Heart right ventricle (tissue), 16 donors: ENCODE measurements at regions not wholly inside any gene's neighbourhood (a gene's known extent, or its start where the extent isn't known, plus 50 kb on each side); places are given as distances from the start of the nearest gene placed in this dataset.

ENCODE experiments used
- ATAC-seq, 8 donors: fragments of 200-7000 bp; cut with Tn5 transposase; one replicate each; pipeline ENCODE4 v1.9.1; 2020; ENCODE audit warnings: mild to moderate bottlenecking in 8 of 8, moderate library complexity in 8 of 8, moderate number of reproducible peaks in 1 of 8
- DNase-seq, 2 donors: peaks; one replicate each; pipeline ENCODE4 v3.0.0-alpha.2; 2020
- H3K27ac ChIP-seq, 10 donors: fragments of 200-600 bp; sonication (generic) in 2 of 10; one replicate each; pipeline versions ENCODE4 v1.5.0 to v1.8.0; 2020 to 2022; ENCODE audit warnings: mild to moderate bottlenecking in 3 of 10
- H3K27me3 ChIP-seq, 7 donors: fragments of 200-600 bp; one replicate each; pipeline ENCODE4 v1.8.0; 2021 to 2022; ENCODE audit warnings: mild to moderate bottlenecking in 2 of 7
- H3K36me3 ChIP-seq, 9 donors: fragments of 200-600 bp; sonication (generic) in 1 of 9; one replicate each; pipeline versions ENCODE4 v1.5.0 to v1.8.0; 2020 to 2022; ENCODE audit warnings: mild to moderate bottlenecking in 2 of 9
- H3K4me1 ChIP-seq, 9 donors: fragments of 200-600 bp; sonication (generic) in 1 of 9; one replicate each; pipeline versions ENCODE4 v1.5.0 to v1.8.0; 2020 to 2022; ENCODE audit warnings: mild to moderate bottlenecking in 4 of 9
- H3K4me3 ChIP-seq, 10 donors: fragments of 200-600 bp; sonication (generic) in 2 of 10; one replicate each; pipeline versions ENCODE4 v1.5.0 to v1.8.0; 2020 to 2022; ENCODE audit warnings: mild to moderate bottlenecking in 7 of 10, moderate library complexity in 2 of 10
- H3K9me3 ChIP-seq, 11 donors: fragments of 200-600 bp in 10 of 11; sonication (generic) in 2 of 11; one replicate each; pipeline versions ENCODE4 v1.5.0 to v1.8.0; 2013 to 2022; ENCODE audit warnings: mild to moderate bottlenecking in 2 of 11, control low read depth in 1 of 11, moderate library complexity in 1 of 11
- WGBS, 2 donors: extraction: QIAGEN DNeasy Blood & Tissue Kit; methylation state at CpG; one replicate each; pipeline ENCODE4 v1.1.7; 2013; ENCODE audit warnings: inconsistent platforms in 1 of 2; 5-methylcytosine and 5-hydroxymethylcytosine counted together
- intact Hi-C, 10 donors: fragments of 100-400 bp; cut with DNase I; formaldehyde crosslinking; loops; one replicate each; pipeline versions ENCODE4 v1.11.1 to v1.14.2; 2022
- TF ChIP-seq, protein P1 (sequence below), 9 donors: fragments of 200-600 bp; sonication (generic) in 2 of 9; IDR thresholded peaks; one replicate each; pipeline versions ENCODE4 v1.5.0 to v1.8.0; 2021 to 2022; ENCODE audit warnings: antibody characterized with exemption in 9 of 9, mild to moderate bottlenecking in 5 of 9, moderate library complexity in 1 of 9
- donor health status: Arrhythmogenic right ventricular cardiomyopathy.
- donor health status: ischemic (EF 13 %, LVEDD 7.1; RV severe dilation, severe dysfunction).
- donor health status: healthy with polysubstance abuse.
- donor health status: DM: no; HTN: yes; CAD: no.
- donor health status: DM: no; HTN: no; CAD: no.
- donor health status: ischemic (EF 25% LVEDD 6.9; RV normal size, moderate dysfunction).
- donor health status: ischemic (EF 25% LVEDD 5.7; RV mildly dilated, moderate dysfunction).
- donor health status: healthy.
- donor health status: DM: yes; HTN: yes; CAD: no.
- donor health status: Ischemic cardiomyopathy.
- donor health status: ischemic (EF 35%, LVEDD 5.7; RV mildly dilated, moderate dysfunction).
- donor health status: nonischemic (EF 11% LVEDD 7.7; RV severe dilation, severe dysfunction).
- donor health status: DM: yes; HTN: yes; CAD: no.
- donor health status: PGD.
- donor health status: ischemic (EF 29% LVEDD 5.4; RV normal size, mild dysfunction).
- donor health status: nonischemic (EF 23%, LVEDD 6.1; RV moderate dilation, normal function).

GRCh38 chr4:11194431-11194830 is 234.3 kb downstream of the HS3ST1 start:
- intact Hi-C loops = no loop called here
- TF ChIP-seq, protein P1, sequence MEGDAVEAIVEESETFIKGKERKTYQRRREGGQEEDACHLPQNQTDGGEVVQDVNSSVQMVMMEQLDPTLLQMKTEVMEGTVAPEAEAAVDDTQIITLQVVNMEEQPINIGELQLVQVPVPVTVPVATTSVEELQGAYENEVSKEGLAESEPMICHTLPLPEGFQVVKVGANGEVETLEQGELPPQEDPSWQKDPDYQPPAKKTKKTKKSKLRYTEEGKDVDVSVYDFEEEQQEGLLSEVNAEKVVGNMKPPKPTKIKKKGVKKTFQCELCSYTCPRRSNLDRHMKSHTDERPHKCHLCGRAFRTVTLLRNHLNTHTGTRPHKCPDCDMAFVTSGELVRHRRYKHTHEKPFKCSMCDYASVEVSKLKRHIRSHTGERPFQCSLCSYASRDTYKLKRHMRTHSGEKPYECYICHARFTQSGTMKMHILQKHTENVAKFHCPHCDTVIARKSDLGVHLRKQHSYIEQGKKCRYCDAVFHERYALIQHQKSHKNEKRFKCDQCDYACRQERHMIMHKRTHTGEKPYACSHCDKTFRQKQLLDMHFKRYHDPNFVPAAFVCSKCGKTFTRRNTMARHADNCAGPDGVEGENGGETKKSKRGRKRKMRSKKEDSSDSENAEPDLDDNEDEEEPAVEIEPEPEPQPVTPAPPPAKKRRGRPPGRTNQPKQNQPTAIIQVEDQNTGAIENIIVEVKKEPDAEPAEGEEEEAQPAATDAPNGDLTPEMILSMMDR (IDR thresholded peaks at IDR 0.05) = no peak
- 70 to 71% methylated on average over 3 of the region's 3 CpGs for WGBS, 2 donors
- DNase-seq = no peak
- Histone ChIP-seq H3K27me3 (peaks cover 0 to 5% (median 0%) of the 10 kb centered on the region in 7 donors), H3K4me3 (no peak overlapping the region), H3K36me3 (no peaks in the 10 kb centered on the region), H3K4me1 (peaks cover 0 to 9% (median 0%) of the 10 kb centered on the region in 9 donors), H3K27ac (no peak overlapping the region), H3K9me3 (no peaks in the 10 kb centered on the region)
- ATAC-seq = no peak

GRCh38 chr4:11189756-11190155 is 238.9 kb downstream of the HS3ST1 start:
- ATAC-seq = no peak
- H3K36me3 ChIP-seq = no peaks in the 10 kb centered on the region
- TF ChIP-seq, protein P1 (IDR thresholded peaks at IDR 0.05) = no peak
- H3K27me3 ChIP-seq = peaks cover 0 to 5% (median 0%) of the 10 kb centered on the region in 7 donors
- no peak overlapping the region for H3K27ac ChIP-seq
- no peak overlapping the region for H3K4me3 ChIP-seq
- 20% methylated on average over 2 of the region's 2 CpGs for WGBS, 2 donors
- H3K4me1 ChIP-seq = peaks cover 0 to 13% (median 0%) of the 10 kb centered on the region in 9 donors
- intact Hi-C loops = no loop called here
- no peaks in the 10 kb centered on the region for H3K9me3 ChIP-seq
- no peak for DNase-seq

DNA sequence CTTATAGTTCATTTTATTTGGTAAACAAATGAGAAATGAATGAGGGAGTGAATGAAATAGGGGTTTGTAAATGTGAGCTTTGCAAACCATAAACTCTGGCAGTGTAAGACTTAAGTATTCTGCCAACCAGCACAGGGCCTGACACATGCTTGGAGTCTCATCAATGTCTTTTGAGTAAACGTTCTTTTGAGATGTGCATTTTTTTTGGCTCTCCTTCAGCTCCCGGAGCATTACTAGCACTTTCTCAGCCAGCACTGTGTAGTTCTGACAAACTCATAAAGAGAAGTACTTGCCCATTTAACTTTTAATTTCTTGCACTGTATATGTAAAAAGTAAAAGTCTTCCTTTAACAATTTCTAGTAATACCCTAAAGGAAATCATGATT is 245.3 kb downstream of the HS3ST1 start:
- ATAC-seq = no peak
- Histone ChIP-seq H3K27ac (no peak overlapping the region), H3K9me3 (no peaks in the 10 kb centered on the region), H3K4me3 (no peak overlapping the region), H3K36me3 (no peaks in the 10 kb centered on the region), H3K27me3 (peaks cover 0 to 5% (median 0%) of the 10 kb centered on the region in 7 donors), H3K4me1 (no peaks in the 10 kb centered on the region)
- 42 to 48% methylated on average over 2 of the region's 2 CpGs for WGBS, 2 donors
- intact Hi-C loops = no loop called here
- TF ChIP-seq, protein P1 (IDR thresholded peaks at IDR 0.05) = no peak
- DNase-seq = no peak

GRCh38 chr4:11182586-11183355 is 245.9 kb downstream of the HS3ST1 start:
- Histone ChIP-seq H3K27ac (no peak overlapping the region), H3K9me3 (no peaks in the 10 kb centered on the region), H3K36me3 (no peaks in the 10 kb centered on the region), H3K4me3 (no peak overlapping the region), H3K27me3 (peaks cover 0 to 5% (median 0%) of the 10 kb centered on the region in 7 donors), H3K4me1 (no peaks in the 10 kb centered on the region)
- intact Hi-C loops = no loop called here
- TF ChIP-seq, protein P1 (IDR thresholded peaks at IDR 0.05) = no peak
- 83 to 88% methylated on average over 1 of the region's 1 CpG for WGBS, 2 donors
- ATAC-seq = no peak
- DNase-seq = no peak
